GM12864 (cell line): ENCODE measurements at regions not wholly inside any gene's neighbourhood (a gene's known extent, or its start where the extent isn't known, plus 50 kb on each side); places are given as distances from the start of the nearest gene placed in this dataset.

Experiments used
- DNase-seq: peaks from one replicate; pipeline ENCODE4 v3.0.0-alpha.2; 2011; ENCODE audit warnings: low read depth
- H3K4me3 ChIP-seq: 2 replicates; pipeline ENCODE4 v1.5.1; 2011; ENCODE audit warnings: mild to moderate bottlenecking, low read depth, low read length, control low read depth
- TF ChIP-seq, protein P1 (sequence below): IDR thresholded peaks from 2 replicates; pipeline ENCODE4 v1.5.1; 2011; ENCODE audit warnings: low read depth, mild to moderate bottlenecking, moderate library complexity, low read length, control low read depth, inconsistent platforms; ENCODE audit errors: missing control alignments

DNA sequence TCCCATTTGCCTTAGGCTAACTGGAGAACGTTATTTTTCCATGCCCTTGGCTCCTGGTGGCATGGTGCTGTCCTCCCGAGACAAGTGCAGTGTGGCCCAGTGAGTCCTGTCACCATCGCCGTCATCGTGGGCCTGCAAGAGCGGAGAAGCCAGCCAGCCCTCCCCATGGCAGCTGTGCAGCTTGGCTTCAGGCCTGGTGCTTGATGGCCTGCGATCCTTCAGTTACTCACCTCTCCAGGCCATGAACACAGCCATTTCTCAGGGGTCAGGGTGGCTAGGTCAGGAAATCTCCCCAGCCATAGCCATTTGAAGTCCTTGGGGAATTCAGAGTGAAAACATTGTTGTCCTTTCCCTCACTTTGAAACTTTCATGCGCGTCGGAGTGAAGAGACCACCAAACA lies 189.0 kb upstream of the RGMA start:
- TF ChIP-seq, protein P1, sequence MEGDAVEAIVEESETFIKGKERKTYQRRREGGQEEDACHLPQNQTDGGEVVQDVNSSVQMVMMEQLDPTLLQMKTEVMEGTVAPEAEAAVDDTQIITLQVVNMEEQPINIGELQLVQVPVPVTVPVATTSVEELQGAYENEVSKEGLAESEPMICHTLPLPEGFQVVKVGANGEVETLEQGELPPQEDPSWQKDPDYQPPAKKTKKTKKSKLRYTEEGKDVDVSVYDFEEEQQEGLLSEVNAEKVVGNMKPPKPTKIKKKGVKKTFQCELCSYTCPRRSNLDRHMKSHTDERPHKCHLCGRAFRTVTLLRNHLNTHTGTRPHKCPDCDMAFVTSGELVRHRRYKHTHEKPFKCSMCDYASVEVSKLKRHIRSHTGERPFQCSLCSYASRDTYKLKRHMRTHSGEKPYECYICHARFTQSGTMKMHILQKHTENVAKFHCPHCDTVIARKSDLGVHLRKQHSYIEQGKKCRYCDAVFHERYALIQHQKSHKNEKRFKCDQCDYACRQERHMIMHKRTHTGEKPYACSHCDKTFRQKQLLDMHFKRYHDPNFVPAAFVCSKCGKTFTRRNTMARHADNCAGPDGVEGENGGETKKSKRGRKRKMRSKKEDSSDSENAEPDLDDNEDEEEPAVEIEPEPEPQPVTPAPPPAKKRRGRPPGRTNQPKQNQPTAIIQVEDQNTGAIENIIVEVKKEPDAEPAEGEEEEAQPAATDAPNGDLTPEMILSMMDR = no peak
- no peak overlapping the region for H3K4me3 ChIP-seq
- DNase-seq = no peak

DNA sequence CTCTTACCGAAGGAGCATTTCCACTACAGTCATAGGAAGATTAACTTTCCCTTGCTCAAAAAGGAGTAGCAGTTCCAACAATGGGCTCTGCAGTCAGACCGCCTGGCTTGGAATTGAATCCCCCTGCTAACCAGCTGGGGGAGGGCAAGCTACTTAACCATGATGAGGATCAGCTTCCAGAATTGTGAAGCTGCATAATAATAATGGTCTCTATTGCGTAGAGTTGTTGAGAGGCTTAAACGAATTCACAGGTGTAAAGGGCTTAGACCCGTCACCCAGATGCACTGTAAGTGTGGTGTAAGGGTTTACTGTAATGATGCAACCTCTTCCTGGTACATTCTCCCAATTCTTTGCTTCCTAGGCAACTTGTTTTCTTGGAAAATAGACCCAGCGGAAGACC lies 185.2 kb upstream of the RGMA start:
- no peak overlapping the region for H3K4me3 ChIP-seq
- TF ChIP-seq, protein P1 = no peak
- no peak for DNase-seq

DNA sequence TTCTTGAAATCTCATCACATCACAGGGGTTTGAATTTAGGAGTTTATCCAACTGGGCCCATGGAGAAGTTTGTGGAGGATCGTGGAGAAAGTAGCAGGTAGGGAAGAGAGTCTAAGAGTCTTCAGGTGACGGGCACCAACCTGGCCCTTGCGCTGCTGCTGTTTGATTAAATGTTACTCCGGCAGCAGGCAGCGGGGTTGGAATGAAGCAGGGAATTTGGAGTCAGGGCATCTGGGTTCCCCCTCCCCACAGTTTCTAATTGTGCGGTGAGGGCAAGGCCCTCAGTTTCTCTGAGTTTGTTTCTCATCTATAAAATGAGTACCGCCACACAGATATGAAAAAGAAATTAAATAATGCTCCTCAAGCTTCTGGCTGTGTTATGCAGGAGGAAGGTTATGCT lies 182.9 kb upstream of the RGMA start:
- TF ChIP-seq, protein P1 = no peak
- no peak overlapping the region for H3K4me3 ChIP-seq

DNA sequence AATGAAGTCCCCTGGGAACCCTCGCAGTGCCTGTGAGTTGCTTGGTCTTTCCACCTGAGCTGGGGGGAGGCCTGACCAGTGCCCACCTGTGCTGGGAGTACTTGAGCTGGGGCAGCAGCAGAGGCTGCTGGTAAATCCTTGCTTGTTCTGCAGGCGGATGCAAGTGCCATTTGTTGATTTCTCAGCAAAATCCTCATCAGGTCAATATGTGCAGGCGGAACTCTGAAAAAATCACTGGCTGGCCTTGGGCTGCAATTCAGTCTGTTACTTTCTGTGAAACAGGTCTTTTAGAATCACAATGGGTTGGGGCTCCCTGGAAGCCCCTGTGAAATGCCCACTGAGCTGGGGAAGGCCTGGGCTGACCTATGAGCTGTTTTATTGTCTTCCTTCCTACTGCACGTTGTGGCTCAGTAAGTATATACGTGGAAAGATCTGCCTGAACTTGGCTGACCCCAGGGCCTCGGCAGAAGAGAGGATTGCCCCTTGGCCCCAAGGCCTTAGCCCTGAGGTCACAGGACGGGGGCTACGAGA lies 182.0 kb upstream of the RGMA start:
- TF ChIP-seq, protein P1 = no peak
- no peak for DNase-seq
- H3K4me3 ChIP-seq = no peak overlapping the region

More for the DNA sequence above, 182.9 kb upstream of the RGMA start:
- DNase-seq = no peak

DNA sequence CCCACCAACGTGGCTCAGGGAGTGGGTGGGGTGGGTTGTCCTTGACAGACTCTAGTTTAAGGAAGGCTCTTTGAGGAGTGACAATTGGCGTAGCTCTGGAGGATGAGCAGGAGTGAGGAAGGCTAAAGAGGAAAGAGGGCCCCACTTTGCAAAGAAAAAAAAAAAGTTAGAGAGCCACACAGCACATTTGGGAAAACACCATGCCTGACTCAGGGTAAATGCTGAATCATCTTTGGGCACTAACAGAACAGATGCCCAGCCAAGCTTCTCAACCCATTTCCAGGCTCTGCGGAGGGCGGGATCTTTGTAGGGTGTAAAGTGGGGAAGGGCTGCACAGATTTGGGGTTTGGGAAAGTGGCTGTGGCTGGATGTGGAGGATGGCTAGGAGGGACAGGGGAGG lies 179.1 kb upstream of the RGMA start:
- no peak for DNase-seq
- no peak overlapping the region for H3K4me3 ChIP-seq
- TF ChIP-seq, protein P1 = no peak

GRCh38 chr15:93266291-93266690 lies 177.3 kb upstream of the RGMA start:
- H3K4me3 ChIP-seq = no peak overlapping the region
- TF ChIP-seq, protein P1 = no peak
- no peak for DNase-seq

- no peak for DNase-seq
Measured at GRCh38 chr15:93265111-93265556, 176.1 kb upstream of the RGMA start.

More at GRCh38 chr15:93265111-93265556, 176.1 kb upstream of the RGMA start:
- TF ChIP-seq, protein P1 = no peak
- H3K4me3 ChIP-seq = no peak overlapping the region
